ENCODE measurements at regions not wholly inside any gene's neighbourhood (a gene's known extent, or its start where the extent isn't known, plus 50 kb on each side); places are given as distances from the start of the nearest gene placed in this dataset.

GRCh38 chr15:96559087-96559486 is 228.6 kb downstream of the NR2F2 start:
- TF ChIP-seq ZNF398 (CRISPR knock-in tag; IDR thresholded peaks at IDR 0.05) (no peak), MEIS2 (IDR thresholded peaks at IDR 0.05; ENCODE audit: partially characterized antibody) (no peak), CEBPB (tag; IDR thresholded peaks at IDR 0.05) (no peak), NFRKB (IDR thresholded peaks at IDR 0.05; ENCODE audit: low read depth) (no peak), TBL1XR1 (IDR thresholded peaks at IDR 0.05; ENCODE audit: low read length in 2 of 2) (no peak), ELK3 (CRISPR knock-in tag; IDR thresholded peaks at IDR 0.05) (no peak), POLR3A (IDR thresholded peaks at IDR 0.05; ENCODE audit: borderline replicate concordance, extremely low read depth, insufficient read depth, insufficient read length) (no peak), TCF7 (IDR thresholded peaks at IDR 0.05; ENCODE audit: borderline replicate concordance) (no peak)

Measured in K562 (cell line).